ENCODE measurements at regions not wholly inside any gene's neighbourhood (a gene's known extent, or its start where the extent isn't known, plus 50 kb on each side); places are given as distances from the start of the nearest gene placed in this dataset.

- H3K27me3 Mint-ChIP-seq = peaks cover 16% of the 10 kb centered on the region
- no peak overlapping the region for H3K27ac Mint-ChIP-seq
- no peak overlapping the region for H2AFZ ChIP-seq (ENCODE audit: insufficient read depth, low read depth, low read length, poor library complexity, severe bottlenecking)
- POLR2A ChIA-PET = no interaction called here
- ATAC-seq (ENCODE audit: low read depth) (no peak), DNase-seq (no peak)
- TF ChIP-seq CTCF (IDR thresholded peaks at IDR 0.05) = no peak
- intact Hi-C loops (cut with micrococcal nuclease) = no loop called here
- 88% methylated on average over 2 of the region's 2 CpGs for WGBS (ENCODE audit: insufficient coverage)
- CTCF ChIA-PET = no interaction called here
- no peaks in the 10 kb centered on the region for H3K27me3 ChIP-seq (replicated peaks in 1 of 4; ENCODE audit: control extremely low read depth in 1 of 4, control insufficient read depth in 3 of 4, insufficient read depth in 4 of 4, low read length in 3 of 4)
- no peak overlapping the region for H3K4me3 Mint-ChIP-seq
- no peaks in the 10 kb centered on the region for H3K4me1 Mint-ChIP-seq
- no peak overlapping the region for H3K4me2 ChIP-seq (replicated peaks; ENCODE audit: low read depth, low read length, poor library complexity, severe bottlenecking)
- peaks cover 0 to 14% (median 4%) of the 10 kb centered on the region in 3 donors for H3K9me3 ChIP-seq (ENCODE audit: control extremely low read depth in 1 of 3, control insufficient read depth in 2 of 3, insufficient read depth in 1 of 3, low read length in 2 of 3)
- H3K4me1 ChIP-seq (ENCODE audit: control insufficient read depth in 2 of 2, insufficient read depth in 2 of 2, low read length in 2 of 2) = no peaks in the 10 kb centered on the region
- no peaks in the 10 kb centered on the region for H3K79me2 ChIP-seq (ENCODE audit: control insufficient read depth, insufficient read depth, low read length)
- H3K27ac ChIP-seq (ENCODE audit: low read length in 2 of 2) = no peak overlapping the region
- peaks cover 10% of the 10 kb centered on the region for H3K9me3 Mint-ChIP-seq (ENCODE audit: insufficient read depth)
- no peak overlapping the region for H3K4me3 ChIP-seq (ENCODE audit: control extremely low read depth in 1 of 5, extremely low read depth in 1 of 5, insufficient read depth in 1 of 5, low read depth in 2 of 5, low read length in 4 of 5)
- no peak overlapping the region for H3K9ac ChIP-seq (ENCODE audit: low read length)
- H3K36me3 ChIP-seq (replicated peaks in 1 of 2; ENCODE audit: control extremely low read depth in 1 of 2, control insufficient read depth in 1 of 2, extremely low read depth in 1 of 2, insufficient read depth in 2 of 2, low read length in 1 of 2) = no peaks in the 10 kb centered on the region
- H4K20me1 ChIP-seq (ENCODE audit: control insufficient read depth, insufficient read depth, low read length, poor library complexity, severe bottlenecking) = no peaks in the 10 kb centered on the region
Observed at GRCh38 chr2:58341047-58341446, 99.9 kb upstream of the FANCL start.

- Histone ChIP-seq H3K9me3 (ENCODE audit: control extremely low read depth in 1 of 3, control insufficient read depth in 2 of 3, insufficient read depth in 1 of 3, low read length in 2 of 3) (peaks cover 0 to 14% (median 4%) of the 10 kb centered on the region in 3 donors), H3K4me3 (ENCODE audit: control extremely low read depth in 1 of 5, extremely low read depth in 1 of 5, insufficient read depth in 1 of 5, low read depth in 2 of 5, low read length in 4 of 5) (no peak overlapping the region), H2AFZ (ENCODE audit: insufficient read depth, low read depth, low read length, poor library complexity, severe bottlenecking) (no peak overlapping the region), H4K20me1 (ENCODE audit: control insufficient read depth, insufficient read depth, low read length, poor library complexity, severe bottlenecking) (no peaks in the 10 kb centered on the region), H3K27me3 (replicated peaks in 1 of 4; ENCODE audit: control extremely low read depth in 1 of 4, control insufficient read depth in 3 of 4, insufficient read depth in 4 of 4, low read length in 3 of 4) (no peaks in the 10 kb centered on the region), H3K4me1 (ENCODE audit: control insufficient read depth in 2 of 2, insufficient read depth in 2 of 2, low read length in 2 of 2) (no peaks in the 10 kb centered on the region), H3K36me3 (replicated peaks in 1 of 2; ENCODE audit: control extremely low read depth in 1 of 2, control insufficient read depth in 1 of 2, extremely low read depth in 1 of 2, insufficient read depth in 2 of 2, low read length in 1 of 2) (no peaks in the 10 kb centered on the region), H3K79me2 (ENCODE audit: control insufficient read depth, insufficient read depth, low read length) (no peaks in the 10 kb centered on the region), H3K4me2 (replicated peaks; ENCODE audit: low read depth, low read length, poor library complexity, severe bottlenecking) (no peak overlapping the region), H3K27ac (ENCODE audit: low read length in 2 of 2) (no peak overlapping the region), H3K9ac (ENCODE audit: low read length) (no peak overlapping the region)
- Mint-ChIP-seq H3K4me3 (no peak overlapping the region), H3K9me3 (ENCODE audit: insufficient read depth) (peaks cover 10% of the 10 kb centered on the region), H3K27me3 (peaks cover 16% of the 10 kb centered on the region), H3K27ac (no peak overlapping the region), H3K4me1 (no peaks in the 10 kb centered on the region)
- no peak for ATAC-seq (ENCODE audit: low read depth)
- DNase-seq = no peak
- CTCF ChIA-PET = no interaction called here
- intact Hi-C loops (cut with micrococcal nuclease) = no loop called here
- POLR2A ChIA-PET = no interaction called here
- TF ChIP-seq EZH2 (IDR thresholded peaks at IDR 0.05; ENCODE audit: borderline replicate concordance, insufficient read depth, low read depth, low read length, poor library complexity, severe bottlenecking) (no peak), CTCF (IDR thresholded peaks at IDR 0.05) (no peak)
Observed at GRCh38 chr2:58339548-58340243, 98.6 kb upstream of the FANCL start.
